ENCODE measurements at regions not wholly inside any gene's neighbourhood (a gene's known extent, or its start where the extent isn't known, plus 50 kb on each side); places are given as distances from the start of the nearest gene placed in this dataset.

- no peaks in the 10 kb centered on the region for H3K79me2 ChIP-seq (ENCODE audit: low read depth)
- H3K27me3 ChIP-seq (ENCODE audit: insufficient read depth, low read depth), result no peaks in the 10 kb centered on the region
- TF ChIP-seq EZH2 (IDR thresholded peaks at IDR 0.05; ENCODE audit: low read depth) (no peak), CTCF (conservative IDR thresholded peaks at IDR 0.05) (no peak)
- H3K27ac ChIP-seq, result no peak overlapping the region
- 0 out of 2 replicates have a peak, but pooled peaks cover 5% of the 10 kb centered on the region for H3K4me1 ChIP-seq (replicated peaks; ENCODE audit: insufficient read depth)
- ChIA-PET POLR2A (ENCODE audit: unreplicated experiment) (interaction anchor here (0.6 kb wide), 1 partner anchor 484 kb away, joined by 4 read pairs; no protein-coding TSS in a partner anchor), CTCF (no interaction called here)
- H3K9me3 ChIP-seq (ENCODE audit: insufficient read depth, low read depth), result no peaks in the 10 kb centered on the region
- no peaks in the 10 kb centered on the region for H3F3A ChIP-seq (ENCODE audit: insufficient read depth, low read depth)
- intact Hi-C loops (cut with micrococcal nuclease; ENCODE audit: unreplicated experiment), result no loop called here
- H3K4me2 ChIP-seq, result no peak overlapping the region
- no peaks in the 10 kb centered on the region for H3K9me2 ChIP-seq (ENCODE audit: insufficient read depth)
- no peaks in the 10 kb centered on the region for H3K36me3 ChIP-seq (ENCODE audit: low read depth)
- no peaks in the 10 kb centered on the region for H4K20me1 ChIP-seq (ENCODE audit: insufficient read depth)
- no TSS peak for BruUV-seq (replicated peaks)
- peak; percentile 12 to 40 for DNase-seq
- no peak overlapping the region for H3K4me3 ChIP-seq
- no peak overlapping the region for H2AFZ ChIP-seq
Measured at GRCh38 chr2:181120625-181121024, 140.2 kb downstream of the UBE2E3 start.

- TF ChIP-seq CTCF (conservative IDR thresholded peaks at IDR 0.05) (no peak), EZH2 (IDR thresholded peaks at IDR 0.05; ENCODE audit: low read depth) (no peak)
- POLR2A ChIA-PET (ENCODE audit: unreplicated experiment), result no interaction called here
- no peak overlapping the region for H3K4me3 ChIP-seq
- no peaks in the 10 kb centered on the region for H4K20me1 ChIP-seq (ENCODE audit: insufficient read depth)
- H3K27ac ChIP-seq, result no peak overlapping the region
- intact Hi-C loops (cut with micrococcal nuclease; ENCODE audit: unreplicated experiment), result no loop called here
- no peaks in the 10 kb centered on the region for H3F3A ChIP-seq (ENCODE audit: insufficient read depth, low read depth)
- no TSS peak for BruUV-seq (replicated peaks)
- no peak for DNase-seq
- CTCF ChIA-PET, result no interaction called here
- no peaks in the 10 kb centered on the region for H3K9me3 ChIP-seq (ENCODE audit: insufficient read depth, low read depth)
- no peaks in the 10 kb centered on the region for H3K9me2 ChIP-seq (ENCODE audit: insufficient read depth)
- H3K4me2 ChIP-seq, result no peak overlapping the region
- no peaks in the 10 kb centered on the region for H3K27me3 ChIP-seq (ENCODE audit: insufficient read depth, low read depth)
- H3K4me1 ChIP-seq (replicated peaks; ENCODE audit: insufficient read depth), result 0 out of 2 replicates have a peak, but pooled peaks cover 5% of the 10 kb centered on the region
- no peak overlapping the region for H2AFZ ChIP-seq
- no peaks in the 10 kb centered on the region for H3K79me2 ChIP-seq (ENCODE audit: low read depth)
- no peaks in the 10 kb centered on the region for H3K36me3 ChIP-seq (ENCODE audit: low read depth)
Measured at GRCh38 chr2:181121996-181122395, 141.6 kb downstream of the UBE2E3 start.

GRCh38 chr2:181122601-181123000, 142.2 kb downstream of the UBE2E3 start:
- no peak overlapping the region for H3K4me3 ChIP-seq
- H3K4me2 ChIP-seq, result no peak overlapping the region
- no peaks in the 10 kb centered on the region for H4K20me1 ChIP-seq (ENCODE audit: insufficient read depth)
- CTCF ChIA-PET, result no interaction called here
- H3K27ac ChIP-seq, result no peak overlapping the region
- H3K9me2 ChIP-seq (ENCODE audit: insufficient read depth), result no peaks in the 10 kb centered on the region
- no peak overlapping the region; the same call in 1 of the 2 replicates for H2AFZ ChIP-seq
- H3K36me3 ChIP-seq (ENCODE audit: low read depth), result no peaks in the 10 kb centered on the region
- no peaks in the 10 kb centered on the region for H3K79me2 ChIP-seq (ENCODE audit: low read depth)
- no peaks in the 10 kb centered on the region for H3K27me3 ChIP-seq (ENCODE audit: insufficient read depth, low read depth)
- no peak for DNase-seq
- H3K9me3 ChIP-seq (ENCODE audit: insufficient read depth, low read depth), result no peaks in the 10 kb centered on the region
- intact Hi-C loops (cut with micrococcal nuclease; ENCODE audit: unreplicated experiment), result no loop called here
- no peak for TF ChIP-seq CTCF (conservative IDR thresholded peaks at IDR 0.05)
- TF ChIP-seq EZH2 (IDR thresholded peaks at IDR 0.05; ENCODE audit: low read depth), result no peak
- BruUV-seq (replicated peaks), result no TSS peak
- 0 out of 2 replicates have a peak, but pooled peaks cover 5% of the 10 kb centered on the region for H3K4me1 ChIP-seq (replicated peaks; ENCODE audit: insufficient read depth)
- H3F3A ChIP-seq (ENCODE audit: insufficient read depth, low read depth), result no peaks in the 10 kb centered on the region
- POLR2A ChIA-PET (ENCODE audit: unreplicated experiment), result no interaction called here
